KMS-11 (cell line): ENCODE measurements at regions not wholly inside any gene's neighbourhood (a gene's known extent, or its start where the extent isn't known, plus 50 kb on each side); places are given as distances from the start of the nearest gene placed in this dataset.
"Not testable (repeated sequence)": the region's sequence is repeated elsewhere in the genome, so short reads cannot be mapped to it uniquely, and the experiment has no call there.

ENCODE experiments used
- H2AFZ ChIP-seq: fragments of 200-600 bp; sonication (generic); 2 replicates; pipeline ENCODE4 v1.6.1; 2016; ENCODE audit warnings: antibody characterized with exemption, mixed run types, low read depth
- H3K27ac ChIP-seq: fragments of 200-600 bp; sonication (generic); 2 replicates; pipeline ENCODE4 v1.6.1; 2016; ENCODE audit warnings: mild to moderate bottlenecking, mixed run types
- H3K27me3 ChIP-seq: fragments of 200-600 bp; sonication (generic); 2 replicates; pipeline ENCODE4 v1.6.1; 2017; ENCODE audit warnings: mild to moderate bottlenecking, low read depth, mixed run types, moderate library complexity; ENCODE audit not compliant: insufficient read depth
- H3K36me3 ChIP-seq: fragments of 200-600 bp; sonication (generic); 2 replicates; pipeline ENCODE4 v1.6.1; 2017; ENCODE audit warnings: mild to moderate bottlenecking, mixed run types; ENCODE audit not compliant: insufficient read depth
- H3K4me1 ChIP-seq: fragments of 200-600 bp; sonication (generic); 2 replicates; pipeline ENCODE4 v1.6.1; 2016; ENCODE audit warnings: mild to moderate bottlenecking, low read depth, mixed run types; ENCODE audit not compliant: poor library complexity, severe bottlenecking
- H3K4me2 ChIP-seq: fragments of 200-600 bp; sonication (generic); 2 replicates; pipeline ENCODE4 v1.7.0; 2016; ENCODE audit warnings: mild to moderate bottlenecking, mixed run types
- H3K4me3 ChIP-seq: fragments of 200-600 bp; sonication (generic); IDR thresholded peaks from 2 replicates; pipeline ENCODE4 v1.6.1; 2017; ENCODE audit warnings: low read depth, low read length, mixed read lengths; ENCODE audit not compliant: insufficient read depth
- H3K79me2 ChIP-seq: fragments of 200-600 bp; sonication (generic); 2 replicates; pipeline ENCODE4 v1.6.1; 2016; ENCODE audit warnings: low read depth, mixed run types; ENCODE audit not compliant: insufficient read depth
- H3K9ac ChIP-seq: fragments of 200-600 bp; sonication (generic); 2 replicates; pipeline ENCODE4 v1.6.1; 2016; ENCODE audit warnings: mild to moderate bottlenecking, mixed run types
- H4K20me1 ChIP-seq: fragments of 200-600 bp; sonication (generic); 2 replicates; pipeline ENCODE4 v1.6.1; 2016; ENCODE audit warnings: mild to moderate bottlenecking, mixed run types; ENCODE audit not compliant: insufficient read depth
- CTCF ChIP-seq: fragments of 200-600 bp; sonication (generic); conservative IDR thresholded peaks from 2 replicates; pipeline ENCODE4 v1.6.1; 2017; ENCODE audit warnings: low read depth, mild to moderate bottlenecking, antibody characterized with exemption, low read length, moderate library complexity, mixed read lengths

DNA sequence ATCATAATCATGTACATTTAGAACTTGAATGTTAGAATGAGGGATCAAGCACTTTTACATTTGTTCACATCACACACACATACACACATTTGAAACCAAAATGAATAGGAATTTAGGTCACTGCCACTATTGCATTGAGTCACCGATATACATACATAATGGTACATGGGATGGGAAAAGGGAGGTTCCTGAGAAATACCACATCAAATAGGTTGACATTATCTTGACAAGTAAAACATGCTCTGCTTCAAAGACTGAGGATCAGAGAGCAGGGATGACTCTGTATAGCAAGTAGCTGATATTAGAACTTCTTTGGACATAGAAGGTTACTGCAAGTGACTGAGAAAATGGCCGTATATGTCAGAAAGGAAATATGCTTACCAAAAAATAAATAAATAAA is 847.2 kb downstream of the PLOD2 start:
- Histone ChIP-seq H3K4me3 (no peak overlapping the region), H3K36me3 (no peaks in the 10 kb centered on the region), H3K79me2 (no peaks in the 10 kb centered on the region), H3K9ac (no peak overlapping the region), H2AFZ (no peak overlapping the region), H4K20me1 (no peaks in the 10 kb centered on the region), H3K27ac (no peak overlapping the region), H3K4me1 (no peaks in the 10 kb centered on the region), H3K4me2 (no peak overlapping the region), H3K27me3 (no peaks in the 10 kb centered on the region)
- TF ChIP-seq CTCF = no peak

DNA sequence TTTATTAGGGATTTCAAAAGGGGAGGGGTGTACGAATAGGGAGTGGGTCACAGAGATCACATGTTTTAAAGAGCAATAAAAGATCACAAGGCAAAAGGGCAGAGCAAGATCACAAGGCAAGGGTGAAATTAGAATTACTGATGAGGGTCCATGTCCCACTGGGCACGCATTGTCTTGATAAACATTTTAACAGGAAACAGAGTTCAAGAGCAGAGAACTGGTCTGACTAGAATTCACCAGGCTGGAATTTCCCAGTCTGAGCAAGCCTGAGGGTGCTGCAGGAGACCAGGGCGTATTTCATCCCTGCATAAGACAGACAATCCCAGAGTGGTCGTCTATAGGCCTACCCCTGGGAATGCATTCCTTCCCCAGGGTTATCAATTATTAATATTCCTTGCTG is 844.7 kb downstream of the PLOD2 start:
- not testable (repeated sequence) for H3K4me1 ChIP-seq, H3K27me3 ChIP-seq, H3K79me2 ChIP-seq, H3K36me3 ChIP-seq, H4K20me1 ChIP-seq, H3K4me2 ChIP-seq, H3K4me3 ChIP-seq, H2AFZ ChIP-seq, H3K9ac ChIP-seq, H3K27ac ChIP-seq

- Histone ChIP-seq H3K4me3 (no peak overlapping the region), H4K20me1 (no peaks in the 10 kb centered on the region), H3K79me2 (no peaks in the 10 kb centered on the region), H2AFZ (no peak overlapping the region), H3K9ac (no peak overlapping the region), H3K4me1 (no peaks in the 10 kb centered on the region), H3K27ac (no peak overlapping the region), H3K36me3 (no peaks in the 10 kb centered on the region), H3K27me3 (no peaks in the 10 kb centered on the region), H3K4me2 (no peak overlapping the region)
- no peak for TF ChIP-seq CTCF
Observed at GRCh38 chr3:145326666-145327065, 834.3 kb downstream of the PLOD2 start.

DNA sequence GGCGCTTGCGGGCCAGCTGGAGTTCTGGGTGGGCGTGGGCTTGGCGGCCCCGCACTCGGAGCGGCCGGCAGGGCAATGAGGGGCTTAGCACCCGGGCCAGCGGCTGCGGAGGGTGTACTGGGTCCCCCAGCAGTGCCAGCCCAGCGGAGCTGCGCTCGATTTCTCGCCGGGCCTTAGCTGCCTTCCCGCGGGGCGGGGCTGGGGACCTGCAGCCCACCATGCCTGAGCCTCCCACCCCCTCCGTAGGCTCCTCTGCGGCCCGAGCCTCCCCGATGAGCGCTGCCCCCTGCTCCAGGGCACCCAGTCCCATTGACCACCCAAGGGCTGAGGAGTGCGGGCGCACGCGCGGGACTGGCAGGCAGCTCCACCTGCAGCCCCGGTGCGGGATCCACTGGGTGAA is 827.6 kb downstream of the PLOD2 start:
- not testable (repeated sequence) for H3K27ac ChIP-seq, H3K4me3 ChIP-seq, H3K36me3 ChIP-seq, H3K4me1 ChIP-seq, H3K79me2 ChIP-seq, H4K20me1 ChIP-seq, H3K9ac ChIP-seq, H3K27me3 ChIP-seq, H3K4me2 ChIP-seq, H2AFZ ChIP-seq

DNA sequence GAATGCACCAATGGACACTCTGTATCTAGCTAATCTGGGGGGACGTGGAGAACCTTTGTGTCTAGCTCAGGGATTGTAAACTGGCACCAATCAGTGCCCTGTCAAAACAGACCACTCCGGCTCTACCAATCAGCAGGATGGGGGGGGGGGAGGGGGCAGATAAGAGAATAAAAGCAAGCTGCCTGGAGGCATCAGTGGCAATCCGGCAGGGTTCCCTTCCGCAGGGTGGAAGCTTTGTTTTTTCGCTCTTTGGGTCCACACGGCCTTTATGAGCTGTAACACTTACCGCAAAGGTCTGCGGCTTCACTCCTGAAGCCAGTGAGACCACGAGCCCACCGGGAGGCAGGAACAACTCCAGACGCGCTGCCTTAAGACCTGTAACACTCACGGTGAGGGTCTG is 827.1 kb downstream of the PLOD2 start:
- Histone ChIP-seq H3K79me2 (no peaks in the 10 kb centered on the region), H3K4me1 (no peaks in the 10 kb centered on the region), H3K9ac (no peak overlapping the region), H4K20me1 (no peaks in the 10 kb centered on the region), H3K27ac (no peak overlapping the region), H3K4me3 (no peak overlapping the region), H3K4me2 (no peak overlapping the region), H3K36me3 (no peaks in the 10 kb centered on the region), H2AFZ (no peak overlapping the region), H3K27me3 (no peaks in the 10 kb centered on the region)
- TF ChIP-seq CTCF = no peak
